Heart left ventricle (tissue), 13 donors: ENCODE measurements at regions not wholly inside any gene's neighbourhood (a gene's known extent, or its start where the extent isn't known, plus 50 kb on each side); places are given as distances from the start of the nearest gene placed in this dataset.

Experiments
- POLR2A ChIP-seq, 2 donors: fragments of 450-650 bp; IDR thresholded peaks; one replicate each; pipeline ENCODE4 v1.6.1; 2017; ENCODE audit warnings: antibody characterized with exemption in 2 of 2, mild to moderate bottlenecking in 2 of 2, moderate library complexity in 2 of 2
- TF ChIP-seq, protein P1 (sequence below), 12 donors: fragments of 200-600 bp; sonication (generic) in 4 of 12; IDR thresholded peaks; one replicate each; pipeline versions ENCODE4 v1.5.0 to v1.8.0; 2018 to 2022; ENCODE audit warnings: antibody characterized with exemption in 12 of 12, mild to moderate bottlenecking in 5 of 12
- donor health status: ischemic (EF 13 %, LVEDD 7.1; RV severe dilation, severe dysfunction).
- donor health status: DM: no; HTN: yes; CAD: no.
- donor health status: DM: no; HTN: no; CAD: no.
- donor health status: ischemic (EF 25% LVEDD 6.9; RV normal size, moderate dysfunction).
- donor health status: ischemic (EF 25% LVEDD 5.7; RV mildly dilated, moderate dysfunction).
- donor health status: ischemic (EF 35%, LVEDD 5.7; RV mildly dilated, moderate dysfunction).
- donor health status: nonischemic (EF 11% LVEDD 7.7; RV severe dilation, severe dysfunction).
- donor health status: DM: yes; HTN: yes; CAD: no.
- donor health status: PGD.
- donor health status: ischemic (EF 29% LVEDD 5.4; RV normal size, mild dysfunction).
- donor health status: nonischemic (EF 23%, LVEDD 6.1; RV moderate dilation, normal function).

- TF ChIP-seq, protein P1, sequence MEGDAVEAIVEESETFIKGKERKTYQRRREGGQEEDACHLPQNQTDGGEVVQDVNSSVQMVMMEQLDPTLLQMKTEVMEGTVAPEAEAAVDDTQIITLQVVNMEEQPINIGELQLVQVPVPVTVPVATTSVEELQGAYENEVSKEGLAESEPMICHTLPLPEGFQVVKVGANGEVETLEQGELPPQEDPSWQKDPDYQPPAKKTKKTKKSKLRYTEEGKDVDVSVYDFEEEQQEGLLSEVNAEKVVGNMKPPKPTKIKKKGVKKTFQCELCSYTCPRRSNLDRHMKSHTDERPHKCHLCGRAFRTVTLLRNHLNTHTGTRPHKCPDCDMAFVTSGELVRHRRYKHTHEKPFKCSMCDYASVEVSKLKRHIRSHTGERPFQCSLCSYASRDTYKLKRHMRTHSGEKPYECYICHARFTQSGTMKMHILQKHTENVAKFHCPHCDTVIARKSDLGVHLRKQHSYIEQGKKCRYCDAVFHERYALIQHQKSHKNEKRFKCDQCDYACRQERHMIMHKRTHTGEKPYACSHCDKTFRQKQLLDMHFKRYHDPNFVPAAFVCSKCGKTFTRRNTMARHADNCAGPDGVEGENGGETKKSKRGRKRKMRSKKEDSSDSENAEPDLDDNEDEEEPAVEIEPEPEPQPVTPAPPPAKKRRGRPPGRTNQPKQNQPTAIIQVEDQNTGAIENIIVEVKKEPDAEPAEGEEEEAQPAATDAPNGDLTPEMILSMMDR (IDR thresholded peaks at IDR 0.05): no peak
- TF ChIP-seq POLR2A (IDR thresholded peaks at IDR 0.05): no peak
Observed at GRCh38 chr11:122488892-122489706, 166.4 kb upstream of the UBASH3B start.
